ENCODE measurements at regions not wholly inside any gene's neighbourhood (a gene's known extent, or its start where the extent isn't known, plus 50 kb on each side); places are given as distances from the start of the nearest gene placed in this dataset.

GRCh38 chr5:124034963-124035362, 523.0 kb downstream of the CSNK1G3 start:
- H3K9ac ChIP-seq (ENCODE audit: control insufficient read depth, extremely low read depth, insufficient read depth, low read length) = no peak overlapping the region
- H4K20me1 ChIP-seq (ENCODE audit: control insufficient read depth, extremely low read depth, insufficient read depth, low read length) = no peaks in the 10 kb centered on the region
- FAIRE-seq (no peak), DNase-seq (ENCODE audit: low read depth, low spot score) (no peak)
- no peaks in the 10 kb centered on the region for H3K36me3 ChIP-seq (ENCODE audit: control insufficient read depth in 2 of 2, extremely low read depth in 1 of 2, insufficient read depth in 2 of 2, low read length in 2 of 2)
- H3K9me3 ChIP-seq (ENCODE audit: control insufficient read depth, low read depth, low read length) = no peaks in the 10 kb centered on the region
- no peak overlapping the region for H2AFZ ChIP-seq (ENCODE audit: control insufficient read depth, low read length)
- no peaks in the 10 kb centered on the region for H3K4me1 ChIP-seq (ENCODE audit: control insufficient read depth, extremely low read depth, insufficient read depth, low read length)
- dilution Hi-C loops (cut with MboI; ENCODE audit: extremely low pct_ligation_motif_present, low sequenced_read_pairs) = loop anchor here (10.0 kb wide), 1 partner anchor 370 kb away; no protein-coding TSS in a partner anchor
- TF ChIP-seq CTCF (optimal IDR thresholded peaks at IDR 0.05 in 1 of 3, IDR thresholded peaks at IDR 0.05 in 1 of 3, conservative IDR thresholded peaks at IDR 0.05 in 1 of 3; ENCODE audit: extremely low read depth in 1 of 3, insufficient read depth in 2 of 3, low read length in 3 of 3) (no peak), EZH2 (IDR thresholded peaks at IDR 0.05; ENCODE audit: low read length) (no peak)
- H3K9me1 ChIP-seq (ENCODE audit: control insufficient read depth, extremely low read depth, insufficient read depth, low read length) = no peaks in the 10 kb centered on the region
- no peaks in the 10 kb centered on the region for H3K27me3 ChIP-seq (ENCODE audit: control insufficient read depth, extremely low read depth, insufficient read depth, low read length)
- no peak overlapping the region for H3K4me3 ChIP-seq (ENCODE audit: control insufficient read depth in 2 of 3, extremely low read depth in 1 of 3, insufficient read depth in 2 of 3, low read depth in 1 of 3, low read length in 3 of 3)
- H3K27ac ChIP-seq (ENCODE audit: control insufficient read depth, insufficient read depth, low read length) = no peak overlapping the region
- no peak overlapping the region for H3K4me2 ChIP-seq (ENCODE audit: control insufficient read depth, extremely low read depth, insufficient read depth, low read depth, low read length)
- H3K79me2 ChIP-seq (ENCODE audit: control insufficient read depth, insufficient read depth, low read length) = no peaks in the 10 kb centered on the region

GRCh38 chr5:124034083-124034700, 522.2 kb downstream of the CSNK1G3 start:
- no peak overlapping the region for H2AFZ ChIP-seq (ENCODE audit: control insufficient read depth, low read length)
- H3K27ac ChIP-seq (ENCODE audit: control insufficient read depth, insufficient read depth, low read length) = no peak overlapping the region
- no peaks in the 10 kb centered on the region for H3K9me3 ChIP-seq (ENCODE audit: control insufficient read depth, low read depth, low read length)
- H3K4me3 ChIP-seq (ENCODE audit: control insufficient read depth in 2 of 3, extremely low read depth in 1 of 3, insufficient read depth in 2 of 3, low read depth in 1 of 3, low read length in 3 of 3) = no peak overlapping the region
- no peak for DNase-seq (ENCODE audit: low read depth, low spot score)
- no peaks in the 10 kb centered on the region for H3K79me2 ChIP-seq (ENCODE audit: control insufficient read depth, insufficient read depth, low read length)
- no peak for FAIRE-seq
- dilution Hi-C loops (cut with MboI; ENCODE audit: extremely low pct_ligation_motif_present, low sequenced_read_pairs) = loop anchor here (10.0 kb wide), 1 partner anchor 369 kb away; no protein-coding TSS in a partner anchor
- TF ChIP-seq EZH2 (IDR thresholded peaks at IDR 0.05; ENCODE audit: low read length) = no peak
- TF ChIP-seq CTCF (optimal IDR thresholded peaks at IDR 0.05 in 1 of 3, IDR thresholded peaks at IDR 0.05 in 1 of 3, conservative IDR thresholded peaks at IDR 0.05 in 1 of 3; ENCODE audit: extremely low read depth in 1 of 3, insufficient read depth in 2 of 3, low read length in 3 of 3) = no peak
- no peaks in the 10 kb centered on the region for H3K36me3 ChIP-seq (ENCODE audit: control insufficient read depth in 2 of 2, extremely low read depth in 1 of 2, insufficient read depth in 2 of 2, low read length in 2 of 2)
- H4K20me1 ChIP-seq (ENCODE audit: control insufficient read depth, extremely low read depth, insufficient read depth, low read length) = no peaks in the 10 kb centered on the region
- no peak overlapping the region for H3K9ac ChIP-seq (ENCODE audit: control insufficient read depth, extremely low read depth, insufficient read depth, low read length)
- H3K4me2 ChIP-seq (ENCODE audit: control insufficient read depth, extremely low read depth, insufficient read depth, low read depth, low read length) = no peak overlapping the region
- no peaks in the 10 kb centered on the region for H3K4me1 ChIP-seq (ENCODE audit: control insufficient read depth, extremely low read depth, insufficient read depth, low read length)
- no peaks in the 10 kb centered on the region for H3K27me3 ChIP-seq (ENCODE audit: control insufficient read depth, extremely low read depth, insufficient read depth, low read length)
- H3K9me1 ChIP-seq (ENCODE audit: control insufficient read depth, extremely low read depth, insufficient read depth, low read length) = no peaks in the 10 kb centered on the region

All from keratinocyte (primary cell).